Loucy (cell line): ENCODE measurements at regions not wholly inside any gene's neighbourhood (a gene's known extent, or its start where the extent isn't known, plus 50 kb on each side); places are given as distances from the start of the nearest gene placed in this dataset.

Experiments
- EZH2phosphoT487 ChIP-seq: fragments of 200-600 bp; IDR thresholded peaks from 2 replicates; pipeline ENCODE4 v1.6.1; 2018; ENCODE audit warnings: antibody characterized with exemption, mild to moderate bottlenecking, moderate library complexity, borderline replicate concordance
- TF ChIP-seq, protein P1 (sequence below): fragments of 200-600 bp; sonication (generic); conservative IDR thresholded peaks from 2 replicates; pipeline ENCODE4 v1.5.1; 2014; ENCODE audit warnings: mild to moderate bottlenecking, antibody characterized with exemption, low read length

DNA sequence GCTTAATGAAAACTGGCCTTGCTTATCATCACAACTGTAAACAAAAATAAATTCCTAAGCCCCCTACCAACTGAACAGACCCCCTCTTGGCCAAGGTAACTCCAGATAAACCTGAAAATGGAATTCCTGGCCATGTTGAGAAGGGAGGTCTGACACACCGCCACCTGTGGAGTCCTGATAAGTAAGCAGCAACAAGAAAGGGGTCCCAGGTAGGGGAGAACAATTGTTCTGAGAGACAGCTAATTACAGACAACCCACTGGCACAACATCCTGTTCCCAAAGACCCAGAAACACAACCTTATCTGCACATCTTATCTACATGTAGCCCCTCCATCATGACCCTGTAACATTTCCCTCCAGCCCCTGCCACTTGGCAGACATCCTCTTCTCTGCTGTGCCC lies 91.2 kb upstream of the TNR start:
- no peak for TF ChIP-seq EZH2phosphoT487
- TF ChIP-seq, protein P1, sequence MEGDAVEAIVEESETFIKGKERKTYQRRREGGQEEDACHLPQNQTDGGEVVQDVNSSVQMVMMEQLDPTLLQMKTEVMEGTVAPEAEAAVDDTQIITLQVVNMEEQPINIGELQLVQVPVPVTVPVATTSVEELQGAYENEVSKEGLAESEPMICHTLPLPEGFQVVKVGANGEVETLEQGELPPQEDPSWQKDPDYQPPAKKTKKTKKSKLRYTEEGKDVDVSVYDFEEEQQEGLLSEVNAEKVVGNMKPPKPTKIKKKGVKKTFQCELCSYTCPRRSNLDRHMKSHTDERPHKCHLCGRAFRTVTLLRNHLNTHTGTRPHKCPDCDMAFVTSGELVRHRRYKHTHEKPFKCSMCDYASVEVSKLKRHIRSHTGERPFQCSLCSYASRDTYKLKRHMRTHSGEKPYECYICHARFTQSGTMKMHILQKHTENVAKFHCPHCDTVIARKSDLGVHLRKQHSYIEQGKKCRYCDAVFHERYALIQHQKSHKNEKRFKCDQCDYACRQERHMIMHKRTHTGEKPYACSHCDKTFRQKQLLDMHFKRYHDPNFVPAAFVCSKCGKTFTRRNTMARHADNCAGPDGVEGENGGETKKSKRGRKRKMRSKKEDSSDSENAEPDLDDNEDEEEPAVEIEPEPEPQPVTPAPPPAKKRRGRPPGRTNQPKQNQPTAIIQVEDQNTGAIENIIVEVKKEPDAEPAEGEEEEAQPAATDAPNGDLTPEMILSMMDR = no peak
